ENCODE measurements at regions not wholly inside any gene's neighbourhood (a gene's known extent, or its start where the extent isn't known, plus 50 kb on each side); places are given as distances from the start of the nearest gene placed in this dataset.

DNA sequence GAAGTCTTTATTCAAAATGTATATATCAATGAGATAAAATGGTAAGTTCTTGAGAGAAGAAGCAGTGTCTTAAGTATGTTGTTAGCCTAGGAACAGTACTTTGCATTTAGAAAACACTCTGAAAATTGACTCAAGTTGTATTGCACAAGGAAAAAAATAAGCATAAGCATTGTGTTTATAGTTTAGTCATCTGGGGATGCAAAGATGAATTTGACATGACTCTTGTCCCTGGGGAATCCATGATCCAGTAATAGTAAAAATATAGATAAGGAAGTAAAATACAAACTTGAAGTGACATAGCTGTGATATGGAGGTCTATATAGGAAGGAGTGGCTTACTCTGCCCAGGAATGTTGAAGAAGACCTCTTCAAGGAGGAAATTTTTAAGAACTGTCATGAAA, 185.0 kb upstream of the PTBP2 start:
- DNase-seq (no peak), ATAC-seq (no peak)
- H3K4me1 Mint-ChIP-seq: no peaks in the 10 kb centered on the region
- no peaks in the 10 kb centered on the region for H3K27me3 Mint-ChIP-seq
- no peak overlapping the region for H3K4me3 Mint-ChIP-seq
- H3K9me3 Mint-ChIP-seq: no peaks in the 10 kb centered on the region
- peak overlapping the region in 1 of 2 donors; percentile 31 for H3K27ac Mint-ChIP-seq

DNA sequence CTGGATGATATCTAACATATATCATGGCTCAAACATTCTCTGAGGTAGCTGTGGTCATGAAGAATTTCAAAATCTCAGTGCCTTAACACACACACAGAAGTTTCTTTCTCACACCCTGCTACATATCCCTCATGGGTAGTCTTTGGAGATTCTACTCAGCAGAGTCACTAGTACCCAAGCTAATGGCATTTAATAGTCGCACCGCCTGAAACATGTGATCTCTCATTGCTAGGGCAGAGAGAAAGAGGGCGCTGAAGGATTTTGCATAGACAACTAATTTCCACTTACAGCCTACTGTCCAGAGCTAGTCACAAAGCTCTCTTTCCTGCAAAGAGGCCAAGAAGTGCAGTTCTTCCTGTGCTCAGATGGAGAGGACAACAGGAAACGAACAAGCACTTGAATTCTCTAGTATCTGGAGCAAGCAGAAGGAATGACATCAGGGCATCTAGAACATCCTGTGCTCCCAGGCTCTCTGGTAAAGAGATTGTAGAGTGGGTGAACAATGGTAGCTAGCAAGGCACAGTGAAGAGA, 183.4 kb upstream of the PTBP2 start:
- H3K27ac Mint-ChIP-seq: no peak overlapping the region
- H3K27me3 Mint-ChIP-seq: no peaks in the 10 kb centered on the region
- H3K9me3 Mint-ChIP-seq: no peaks in the 10 kb centered on the region
- ATAC-seq: no peak
- no peaks in the 10 kb centered on the region for H3K4me1 Mint-ChIP-seq
- no peak for DNase-seq
- H3K4me3 Mint-ChIP-seq: no peak overlapping the region

DNA sequence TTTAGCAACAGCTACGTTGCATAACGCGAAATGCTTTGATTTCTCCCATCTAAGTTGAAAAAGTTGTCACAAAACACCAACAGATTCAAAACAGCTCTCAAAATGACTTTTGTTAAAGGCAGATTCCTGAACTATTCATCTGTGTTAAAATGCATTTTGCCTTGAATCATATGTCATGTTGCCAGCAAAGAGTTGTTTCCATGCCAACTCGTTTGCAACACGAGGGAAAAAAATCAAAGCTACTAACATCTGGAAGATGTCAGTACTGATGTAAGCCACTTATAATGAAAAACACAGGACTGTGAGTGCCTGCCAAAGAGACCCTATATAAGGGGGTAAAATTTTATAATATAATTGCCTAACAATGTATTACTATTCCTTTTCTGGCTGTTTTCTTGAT, 182.7 kb upstream of the PTBP2 start:
- Mint-ChIP-seq H3K9me3 (no peaks in the 10 kb centered on the region), H3K4me3 (no peak overlapping the region), H3K27me3 (no peaks in the 10 kb centered on the region), H3K27ac (no peak overlapping the region), H3K4me1 (no peaks in the 10 kb centered on the region)
- ATAC-seq: no peak
- DNase-seq: no peak

DNA sequence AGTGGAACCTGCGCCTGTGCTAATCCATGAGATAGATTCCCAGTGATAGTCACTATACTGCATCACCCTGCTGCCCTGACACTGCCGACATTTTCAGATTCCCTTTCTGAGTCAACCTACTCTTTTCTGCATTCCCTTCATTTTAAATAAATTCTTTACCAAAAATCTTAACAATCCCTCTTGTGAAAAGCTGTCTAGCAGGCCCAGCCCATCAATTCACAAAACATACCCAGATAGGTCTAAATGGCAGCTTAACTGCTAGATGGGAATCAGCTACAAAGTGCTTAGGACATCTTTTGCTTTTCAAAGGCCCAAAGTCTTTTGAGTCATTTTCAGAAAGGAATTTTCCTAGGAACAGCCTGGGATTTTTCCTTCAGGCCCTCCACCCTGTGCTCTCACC, 180.1 kb upstream of the PTBP2 start:
- Mint-ChIP-seq H3K27ac (no peak overlapping the region), H3K9me3 (no peaks in the 10 kb centered on the region), H3K4me1 (no peaks in the 10 kb centered on the region), H3K27me3 (no peaks in the 10 kb centered on the region), H3K4me3 (no peak overlapping the region)
- ATAC-seq: no peak
- no peak for DNase-seq

DNA sequence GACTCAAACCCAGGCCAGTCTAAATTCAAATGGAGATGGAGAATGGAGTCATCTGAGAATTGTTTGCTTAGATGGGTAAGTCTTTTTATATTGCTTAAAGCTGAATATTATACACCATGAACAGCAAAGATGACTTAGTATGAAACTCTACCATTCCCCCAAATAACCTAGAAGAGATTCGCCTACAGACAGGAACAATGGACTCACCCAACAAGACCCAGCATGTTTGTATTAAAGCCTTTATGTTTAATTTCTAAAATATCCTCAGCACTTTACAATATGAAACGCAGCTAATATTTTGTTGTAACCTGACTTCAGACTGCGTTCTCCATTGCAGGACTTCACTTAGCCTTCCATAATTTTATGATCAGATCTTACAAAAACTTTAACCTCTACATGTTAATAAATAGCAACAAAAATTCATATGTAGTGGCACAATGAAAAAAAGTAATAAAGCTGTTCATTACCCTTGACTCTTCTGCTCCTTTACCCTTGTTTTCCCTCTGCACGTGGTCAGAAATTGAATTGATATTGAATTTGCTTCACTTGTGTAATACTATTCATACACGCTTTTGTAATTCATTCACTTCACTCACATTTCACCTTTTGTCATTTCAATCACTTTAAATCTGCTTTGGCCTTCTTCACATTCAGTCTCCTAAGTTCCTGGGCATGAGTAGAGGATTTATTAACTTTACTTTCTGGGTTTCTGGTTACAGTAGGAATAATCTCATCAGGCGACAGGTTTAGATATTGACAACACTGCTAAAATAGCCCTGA, 177.3 kb upstream of the PTBP2 start:
- ATAC-seq: no peak
- DNase-seq: no peak
- no peak overlapping the region for H3K4me3 Mint-ChIP-seq
- H3K4me1 Mint-ChIP-seq: no peaks in the 10 kb centered on the region
- no peaks in the 10 kb centered on the region for H3K9me3 Mint-ChIP-seq
- H3K27me3 Mint-ChIP-seq: no peaks in the 10 kb centered on the region
- H3K27ac Mint-ChIP-seq: no peak overlapping the region

DNA sequence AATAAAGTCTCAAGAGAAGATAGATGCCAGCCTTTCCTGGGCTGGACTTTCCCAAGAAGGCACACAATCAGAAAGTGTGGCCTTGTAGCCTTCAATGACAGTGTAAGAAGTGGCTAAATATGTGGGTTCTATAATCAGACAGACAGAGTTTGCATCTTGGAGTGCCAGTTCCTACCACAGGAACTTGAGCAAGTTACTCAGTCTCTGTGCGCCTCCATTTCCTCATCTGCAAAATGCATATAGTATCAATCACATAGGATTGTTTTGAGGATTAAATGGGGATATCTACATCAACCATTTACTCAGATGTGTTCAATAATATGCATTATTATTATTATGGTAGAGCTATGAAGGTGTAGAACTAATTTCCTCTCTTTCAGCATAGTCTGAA, 176.8 kb upstream of the PTBP2 start:
- no peaks in the 10 kb centered on the region for H3K9me3 Mint-ChIP-seq
- ATAC-seq: no peak
- H3K27ac Mint-ChIP-seq: no peak overlapping the region
- no peak for DNase-seq
- H3K4me1 Mint-ChIP-seq: no peaks in the 10 kb centered on the region
- H3K4me3 Mint-ChIP-seq: no peak overlapping the region
- H3K27me3 Mint-ChIP-seq: no peaks in the 10 kb centered on the region

DNA sequence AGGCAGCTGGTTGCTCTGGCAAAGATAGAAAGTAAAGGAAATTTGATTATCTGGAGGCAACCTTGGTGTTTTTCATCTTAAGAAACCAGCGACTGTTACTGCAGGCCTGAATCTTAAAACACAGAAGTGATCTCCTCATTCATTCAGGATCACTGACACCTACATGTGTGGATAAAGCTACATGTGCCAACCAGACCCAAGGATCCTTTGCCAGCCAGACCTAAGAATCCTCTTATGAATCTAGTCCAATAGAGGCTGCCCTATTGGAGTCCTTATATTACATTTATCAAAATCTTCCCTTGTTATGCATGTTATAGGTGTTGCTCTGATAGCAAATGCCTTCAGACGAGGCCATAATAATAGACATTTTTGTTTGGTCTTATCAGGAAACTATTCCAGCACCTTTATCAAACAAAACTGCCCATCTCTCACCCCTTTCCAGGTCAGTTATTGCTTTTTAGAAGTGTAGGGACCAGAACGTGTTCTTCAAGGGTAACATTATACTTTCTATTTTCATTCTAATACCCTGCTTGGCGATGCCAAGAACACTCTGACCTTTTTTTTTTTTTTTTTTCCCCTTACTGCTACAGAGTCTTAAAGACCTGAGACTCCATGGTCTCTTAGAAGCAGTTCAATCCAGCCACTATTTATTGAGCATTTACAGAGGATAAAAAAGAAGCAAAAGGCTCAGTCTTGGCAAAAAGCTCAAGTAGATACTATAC, 175.5 kb upstream of the PTBP2 start:
- DNase-seq (no peak), ATAC-seq (no peak)
- no peaks in the 10 kb centered on the region for H3K27me3 Mint-ChIP-seq
- no peak overlapping the region for H3K27ac Mint-ChIP-seq
- no peaks in the 10 kb centered on the region for H3K4me1 Mint-ChIP-seq
- H3K4me3 Mint-ChIP-seq: no peak overlapping the region
- no peaks in the 10 kb centered on the region for H3K9me3 Mint-ChIP-seq

DNA sequence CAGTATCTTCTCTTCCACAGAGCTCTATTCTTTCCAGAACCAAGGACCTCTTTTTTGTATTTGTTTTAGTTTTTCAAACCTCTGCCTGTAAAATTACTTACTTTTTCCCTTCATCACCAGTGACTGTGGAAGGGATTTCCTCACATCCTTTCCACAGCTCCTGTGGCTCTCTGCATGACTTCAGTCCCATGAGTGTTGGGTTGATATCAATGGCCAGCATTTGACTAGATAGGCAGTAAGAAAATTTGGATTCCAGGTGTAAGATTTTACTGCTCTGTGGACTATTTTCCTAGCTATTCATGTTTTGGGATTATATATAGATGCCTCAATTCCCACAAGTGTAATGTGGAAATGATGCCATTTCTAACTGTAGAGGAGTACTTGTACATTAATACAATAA, 171.5 kb upstream of the PTBP2 start:
- DNase-seq (no peak), ATAC-seq (no peak)
- H3K4me3 Mint-ChIP-seq: no peak overlapping the region
- H3K4me1 Mint-ChIP-seq: no peaks in the 10 kb centered on the region
- H3K27ac Mint-ChIP-seq: no peak overlapping the region
- H3K9me3 Mint-ChIP-seq: no peaks in the 10 kb centered on the region
- no peaks in the 10 kb centered on the region for H3K27me3 Mint-ChIP-seq

DNA sequence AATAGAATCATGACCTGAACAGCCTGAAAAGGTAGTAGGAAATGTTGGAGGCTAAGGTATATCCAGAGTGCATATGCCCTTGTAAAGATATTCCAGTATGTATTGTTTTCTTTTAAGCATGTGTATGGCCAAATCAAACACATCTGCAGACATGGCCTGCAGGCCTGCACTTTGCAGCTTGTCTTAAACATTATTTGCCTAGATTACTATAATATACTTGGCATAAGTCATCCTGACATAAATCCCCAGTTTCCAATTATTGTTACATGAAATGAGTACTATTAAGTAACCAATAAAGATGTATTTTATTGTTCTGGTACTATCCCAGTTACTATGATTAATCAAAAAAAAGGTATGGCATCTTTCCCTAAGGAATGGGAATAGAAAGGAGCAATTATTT, 169.1 kb upstream of the PTBP2 start:
- H3K27ac Mint-ChIP-seq: no peak overlapping the region
- no peaks in the 10 kb centered on the region for H3K9me3 Mint-ChIP-seq
- DNase-seq: no peak

DNA sequence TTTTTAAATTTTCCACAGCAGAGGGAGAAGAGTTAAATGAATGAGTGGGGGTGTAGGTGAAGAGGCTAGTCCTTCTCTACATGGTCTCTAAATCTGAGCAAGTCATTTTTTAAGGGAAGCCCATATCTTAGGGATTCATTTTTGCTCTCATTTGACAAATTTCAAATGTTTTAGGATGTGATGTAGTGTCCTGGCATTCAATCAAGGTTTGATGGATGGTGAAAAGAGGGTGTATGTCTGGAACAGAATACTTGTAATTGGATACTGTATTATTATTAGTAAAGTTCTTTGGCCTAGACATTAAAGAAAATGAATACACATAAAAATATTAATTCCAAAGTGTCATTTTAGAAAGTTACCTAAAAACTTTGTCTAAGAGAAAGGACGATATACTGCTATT, 167.8 kb upstream of the PTBP2 start:
- ATAC-seq (no peak), DNase-seq (no peak)
- Mint-ChIP-seq H3K27ac (no peak overlapping the region), H3K4me1 (no peaks in the 10 kb centered on the region), H3K4me3 (no peak overlapping the region), H3K9me3 (no peaks in the 10 kb centered on the region), H3K27me3 (peaks cover 15% of the 10 kb centered on the region)

More for the DNA sequence above, 169.1 kb upstream of the PTBP2 start:
- Mint-ChIP-seq H3K27me3 (peaks cover 8% of the 10 kb centered on the region), H3K4me1 (no peaks in the 10 kb centered on the region), H3K4me3 (no peak overlapping the region)
- ATAC-seq: no peak

DNA sequence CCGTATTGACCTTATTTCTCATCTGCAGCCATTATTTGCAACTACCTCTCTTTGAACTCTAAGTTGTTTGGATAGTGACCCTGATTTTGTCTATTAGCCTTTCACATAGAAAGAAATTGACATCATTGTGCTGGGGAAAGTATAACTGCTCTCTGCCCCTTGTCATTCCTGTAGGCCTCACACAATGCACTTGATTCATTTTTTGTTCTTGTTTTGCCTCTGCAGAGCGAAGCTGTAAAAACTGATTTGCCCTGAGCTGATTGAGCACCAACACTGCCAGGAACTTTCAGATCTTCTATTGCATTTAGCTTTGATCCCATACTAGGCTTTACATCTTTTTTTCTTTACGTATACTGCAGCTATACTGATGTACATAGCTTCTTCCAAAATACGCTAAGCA, 167.2 kb upstream of the PTBP2 start:
- ATAC-seq (no peak), DNase-seq (no peak)
- H3K4me3 Mint-ChIP-seq: no peak overlapping the region
- no peak overlapping the region for H3K27ac Mint-ChIP-seq
- no peaks in the 10 kb centered on the region for H3K9me3 Mint-ChIP-seq
- no peaks in the 10 kb centered on the region for H3K4me1 Mint-ChIP-seq
- H3K27me3 Mint-ChIP-seq: peaks cover 15% of the 10 kb centered on the region

DNA sequence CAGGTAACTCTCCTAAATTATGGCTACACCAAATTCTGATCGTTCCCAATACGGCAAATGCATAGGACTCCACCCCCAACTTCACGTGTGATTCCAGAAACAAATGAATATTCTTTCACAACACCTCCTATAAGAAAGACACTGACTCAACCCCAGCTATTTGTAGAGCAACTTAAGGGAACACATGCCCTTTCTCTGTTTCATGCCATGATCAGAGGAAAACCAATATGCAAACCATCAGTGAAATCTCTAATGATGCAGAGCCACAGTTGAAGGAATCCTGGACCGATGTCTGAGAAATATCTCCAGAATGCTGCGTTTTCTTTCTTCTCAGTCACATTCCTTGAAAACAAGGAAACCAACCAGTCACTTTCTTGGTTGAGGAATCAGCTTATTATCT, 164.2 kb upstream of the PTBP2 start:
- no peak overlapping the region for H3K4me3 Mint-ChIP-seq
- ATAC-seq (no peak), DNase-seq (no peak)
- H3K9me3 Mint-ChIP-seq: no peaks in the 10 kb centered on the region
- no peak overlapping the region for H3K27ac Mint-ChIP-seq
- peaks cover 20% of the 10 kb centered on the region for H3K27me3 Mint-ChIP-seq
- H3K4me1 Mint-ChIP-seq: no peaks in the 10 kb centered on the region

DNA sequence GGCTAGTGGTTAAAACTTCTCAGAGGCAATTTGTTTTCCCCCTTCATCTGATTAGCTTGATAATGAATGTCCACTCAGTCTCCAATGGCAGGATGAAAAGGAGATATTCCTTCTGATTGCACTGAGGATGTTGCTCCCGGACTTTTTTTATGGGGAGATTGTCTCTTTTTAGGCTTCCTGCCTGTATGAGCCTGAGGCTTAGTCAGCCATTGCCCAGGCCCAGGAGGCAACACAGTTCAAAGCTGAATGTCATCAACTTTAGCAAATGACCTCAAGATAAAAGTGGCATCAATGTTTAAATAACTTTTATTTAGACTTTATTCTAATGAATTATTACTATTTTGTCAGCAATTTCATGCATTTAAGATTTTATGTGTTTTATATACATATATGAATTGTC, 162.9 kb upstream of the PTBP2 start:
- ATAC-seq (no peak), DNase-seq (no peak)

DNA sequence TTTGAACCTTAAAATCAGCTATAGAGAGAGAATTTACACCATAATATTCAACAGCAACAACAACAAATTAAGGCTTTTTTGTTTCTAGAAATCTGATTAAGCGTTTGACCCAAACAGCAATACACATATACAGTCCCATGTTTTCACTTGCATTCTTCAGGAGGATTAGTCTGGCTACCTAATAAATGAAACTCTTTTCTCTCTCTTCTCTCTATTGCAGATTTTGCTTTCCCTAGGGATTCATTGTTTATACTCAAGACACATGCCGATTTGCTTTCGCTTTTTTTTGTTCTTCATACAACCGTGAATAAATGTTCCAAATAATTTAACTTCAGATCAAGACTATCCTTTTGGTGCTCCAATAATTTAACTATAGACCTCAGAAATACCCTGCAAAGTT, 162.4 kb upstream of the PTBP2 start:
- DNase-seq (no peak), ATAC-seq (no peak)
- Mint-ChIP-seq H3K4me1 (no peaks in the 10 kb centered on the region), H3K27ac (no peak overlapping the region), H3K9me3 (no peaks in the 10 kb centered on the region), H3K27me3 (peaks cover 25% of the 10 kb centered on the region), H3K4me3 (no peak overlapping the region)

More for the DNA sequence above, 162.9 kb upstream of the PTBP2 start:
- Mint-ChIP-seq H3K4me3 (no peak overlapping the region), H3K27me3 (peaks cover 25% of the 10 kb centered on the region), H3K9me3 (no peaks in the 10 kb centered on the region), H3K4me1 (no peaks in the 10 kb centered on the region), H3K27ac (no peak overlapping the region)

DNA sequence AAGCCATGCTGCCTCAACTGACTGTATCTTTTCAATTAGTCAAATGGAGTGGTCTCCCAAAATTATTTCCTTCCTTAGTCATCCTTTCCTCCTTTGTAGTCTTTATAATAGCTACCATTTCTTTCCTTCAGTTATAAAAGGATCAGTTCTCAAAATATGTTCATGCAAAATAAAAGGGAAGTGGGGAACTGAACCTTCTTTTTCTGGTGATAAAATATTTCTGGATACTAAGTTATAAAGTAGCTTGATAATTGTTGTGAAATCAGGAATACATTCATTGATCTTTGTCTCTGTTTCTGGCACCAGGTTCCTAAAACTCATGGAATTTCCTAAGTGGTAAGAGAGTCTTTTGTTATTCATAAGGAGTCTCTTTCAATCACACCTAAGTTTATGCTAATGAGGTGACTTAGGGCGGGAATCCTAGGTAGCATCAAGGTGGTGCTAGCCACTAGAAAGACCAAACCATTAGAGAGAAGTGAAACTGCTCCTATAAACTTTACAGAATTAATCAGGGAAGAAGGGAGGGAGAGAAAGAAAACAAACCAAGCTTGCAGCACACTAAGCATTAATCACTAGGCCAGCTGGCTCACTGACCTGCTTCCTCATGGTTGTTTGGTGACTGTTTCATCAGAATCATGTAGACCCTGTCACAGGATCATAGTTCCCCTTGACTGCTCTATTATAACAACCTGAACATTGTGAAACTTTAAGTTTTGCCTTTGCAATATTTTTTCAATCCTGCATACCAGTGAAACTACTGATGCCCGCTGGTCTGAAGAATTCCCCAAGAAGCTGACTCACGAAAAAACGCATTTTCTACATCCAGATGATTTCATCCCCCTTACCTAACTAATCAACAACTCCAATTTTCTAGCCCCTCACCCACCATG, 161.6 kb upstream of the PTBP2 start:
- Mint-ChIP-seq H3K4me1 (no peaks in the 10 kb centered on the region), H3K9me3 (no peaks in the 10 kb centered on the region), H3K4me3 (no peak overlapping the region), H3K27me3 (peaks cover 25% of the 10 kb centered on the region), H3K27ac (peak overlapping the region in 1 of 2 donors; percentile 14)
- DNase-seq: no peak
- no peak for ATAC-seq

DNA sequence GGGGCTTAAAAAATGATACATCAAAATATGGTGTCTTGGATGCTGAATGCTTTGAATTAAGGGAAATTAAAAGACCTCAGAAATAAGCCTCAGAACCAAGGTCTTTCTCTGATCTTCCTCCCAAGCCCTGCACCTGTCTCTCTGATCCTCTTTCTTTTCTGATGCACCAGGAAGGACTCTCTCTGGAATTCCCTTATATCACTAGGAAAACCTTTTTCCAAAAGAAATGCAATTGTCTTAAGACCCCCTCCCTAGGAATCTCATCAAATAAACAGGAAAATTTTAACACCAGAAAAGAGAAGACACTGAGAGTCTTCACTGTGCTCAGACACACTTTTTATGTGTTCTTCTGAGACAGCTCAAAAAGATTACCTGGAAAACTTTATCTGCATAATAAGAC, 159.5 kb upstream of the PTBP2 start:
- DNase-seq: no peak
- ATAC-seq: no peak
- Mint-ChIP-seq H3K27ac (no peak overlapping the region), H3K4me1 (no peaks in the 10 kb centered on the region), H3K9me3 (no peaks in the 10 kb centered on the region), H3K4me3 (no peak overlapping the region), H3K27me3 (peaks cover 19% of the 10 kb centered on the region)

Data from stimulated activated naive CD8-positive, alpha-beta T cell treated with anti-CD3 and anti-CD28 coated beads, Interleukin-15, amount 100 ng/mL, for 72 hours (primary cell).